Retina (tissue), 1 donor: ENCODE measurements at regions not wholly inside any gene's neighbourhood (a gene's known extent, or its start where the extent isn't known, plus 50 kb on each side); places are given as distances from the start of the nearest gene placed in this dataset.
A peak's percentile ranks its signal among the peaks of the same experiment; 100 is the strongest.
"Not testable (repeated sequence)": the region's sequence is repeated elsewhere in the genome, so short reads cannot be mapped to it uniquely, and the experiment has no call there.

Source experiments
- DNase-seq: peaks from one replicate; pipeline ENCODE4 v3.0.0-alpha.2; 2016

- DNase-seq, result no peak
These were observed 371.6 kb upstream of the CCNH start for GRCh38 chr5:87784311-87784710.

DNA sequence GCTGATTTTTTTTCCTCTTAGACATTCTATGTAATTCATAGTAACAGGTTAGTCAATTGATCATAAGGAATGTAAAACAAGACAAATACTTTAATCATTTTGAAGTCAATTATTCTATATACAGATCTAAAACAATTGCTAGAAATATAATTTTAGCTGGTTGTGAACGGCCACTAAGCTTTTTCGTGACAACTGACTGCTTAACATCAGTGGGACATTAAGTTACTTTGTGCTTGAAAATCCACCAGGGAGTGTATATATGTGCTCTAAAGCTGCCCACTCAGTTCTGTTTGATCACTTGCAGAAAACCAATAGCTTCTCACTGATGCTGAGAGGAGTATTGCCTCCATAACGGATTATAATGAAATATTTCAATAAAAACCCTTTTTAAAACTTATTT, 370.2 kb upstream of the CCNH start:
- DNase-seq, result no peak

DNA sequence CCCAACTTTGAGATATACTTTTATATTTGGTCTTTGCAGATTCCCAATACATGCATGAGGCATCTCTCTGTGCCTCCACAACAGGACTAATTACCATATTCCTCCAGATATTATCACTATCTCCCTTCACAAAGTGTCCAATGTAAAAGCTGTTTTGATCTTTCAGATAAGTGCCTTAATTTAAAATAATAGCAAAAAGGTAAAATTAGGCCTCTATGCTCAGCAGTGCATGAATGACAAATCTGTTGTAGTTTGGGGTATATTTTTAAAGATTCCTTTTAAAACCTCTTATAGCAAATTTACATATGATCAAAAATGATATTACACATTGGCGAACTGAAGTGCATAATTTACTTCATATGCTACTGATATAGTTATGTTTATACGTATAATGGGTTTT, 369.2 kb upstream of the CCNH start:
- DNase-seq, result no peak

DNA sequence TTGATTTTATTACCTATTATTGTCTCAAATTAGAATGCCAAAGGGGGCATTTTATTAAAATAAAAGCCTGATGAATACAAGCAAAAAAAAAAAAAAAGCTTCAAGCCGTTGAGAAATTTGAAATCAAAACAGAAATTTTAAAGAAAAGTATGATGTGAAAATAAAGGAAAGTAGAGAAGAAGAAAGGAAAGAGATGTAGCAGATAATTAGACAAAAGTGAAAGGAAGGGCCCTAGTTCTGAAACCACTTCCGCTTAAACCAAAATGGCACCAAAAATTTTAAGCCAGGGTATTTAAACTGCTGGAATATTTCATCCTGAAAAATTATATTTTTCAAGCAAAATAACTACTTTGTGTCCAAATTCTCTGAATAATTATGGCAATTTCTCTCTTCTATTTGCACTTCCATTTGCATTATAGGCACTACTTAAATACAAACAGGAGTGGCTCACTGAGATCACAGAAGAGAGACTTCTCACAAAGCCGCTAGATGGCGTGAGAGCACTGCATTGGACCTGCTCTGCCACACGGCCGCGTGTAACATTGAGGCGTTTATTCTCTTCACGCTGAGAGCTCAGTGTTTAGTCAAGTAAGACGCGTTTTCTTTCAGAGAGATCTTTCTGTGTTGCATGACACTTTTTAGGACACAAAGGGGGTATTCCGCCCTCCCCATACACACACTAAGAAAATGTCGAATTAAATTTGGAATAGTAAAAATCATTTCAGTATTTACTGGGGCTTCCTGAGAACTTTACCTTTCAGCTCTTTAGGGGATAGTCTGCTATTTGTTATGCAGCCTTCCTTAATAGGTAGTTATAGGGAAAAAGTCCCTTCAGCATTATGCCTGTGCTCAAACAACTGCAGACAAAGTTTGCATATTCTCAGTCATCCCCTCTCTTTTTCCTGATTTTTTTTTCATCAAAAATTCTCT, 368.4 kb upstream of the CCNH start:
- peak; percentile 76 for DNase-seq

DNA sequence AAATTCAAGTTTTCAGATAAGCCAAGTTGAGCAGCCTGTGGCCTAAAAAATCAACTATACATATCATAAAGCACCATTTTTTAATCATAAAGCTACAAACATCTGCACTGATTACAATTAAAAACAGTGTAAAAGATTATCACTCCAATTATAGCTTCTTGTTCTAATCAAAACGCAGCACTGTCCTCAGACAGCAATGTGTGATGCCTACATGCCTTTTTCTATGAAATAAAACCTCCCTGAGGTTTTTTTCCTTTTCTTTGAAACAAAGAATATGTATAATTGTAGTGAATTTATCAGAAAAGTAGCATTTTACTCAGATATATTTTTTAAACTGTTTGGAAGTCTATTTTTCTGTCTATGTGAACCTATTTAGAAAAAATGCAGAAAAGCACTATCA, 366.1 kb upstream of the CCNH start:
- no peak for DNase-seq

GRCh38 chr5:87777877-87778276, 365.1 kb upstream of the CCNH start:
- no peak for DNase-seq

DNA sequence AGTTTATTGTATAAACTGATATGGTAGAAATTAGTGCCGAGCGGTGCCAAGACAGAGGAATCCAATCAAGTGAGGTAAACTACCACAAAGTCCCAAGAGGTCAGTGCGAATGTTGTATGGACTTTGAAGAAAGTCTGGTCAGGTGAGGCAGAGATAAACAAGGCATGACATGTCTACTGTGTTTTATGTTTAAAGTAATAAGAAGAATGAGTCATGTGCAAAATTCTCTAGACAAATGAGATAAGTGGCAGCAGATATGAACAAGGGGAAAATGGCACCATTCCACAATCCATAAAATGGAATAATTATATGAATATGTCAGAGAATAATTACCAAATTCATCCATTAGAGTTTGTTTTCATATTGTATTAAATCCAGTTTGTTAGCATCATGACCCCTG, 364.1 kb upstream of the CCNH start:
- no peak for DNase-seq

DNA sequence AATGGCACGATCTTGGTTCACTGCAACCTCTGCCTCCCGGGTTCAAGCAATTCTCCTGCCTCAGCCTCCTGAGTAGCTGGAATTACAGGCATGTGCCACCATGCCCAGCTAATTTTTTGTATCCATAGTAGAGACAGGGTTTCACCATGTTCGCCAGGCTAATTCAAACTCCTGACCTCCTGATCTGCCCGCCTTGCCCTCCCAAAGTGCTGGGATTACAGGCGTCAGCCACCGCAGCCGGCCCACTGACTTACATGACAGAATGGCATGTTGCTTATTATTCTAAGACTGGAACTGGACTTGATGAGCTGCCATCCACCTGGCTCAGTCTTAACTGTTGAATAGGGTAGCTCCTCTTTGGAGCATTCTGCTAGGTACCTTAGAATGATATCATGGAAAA, 363.6 kb upstream of the CCNH start:
- not testable (repeated sequence) for DNase-seq

GRCh38 chr5:87775228-87775627, 362.5 kb upstream of the CCNH start:
- DNase-seq, result no peak

DNA sequence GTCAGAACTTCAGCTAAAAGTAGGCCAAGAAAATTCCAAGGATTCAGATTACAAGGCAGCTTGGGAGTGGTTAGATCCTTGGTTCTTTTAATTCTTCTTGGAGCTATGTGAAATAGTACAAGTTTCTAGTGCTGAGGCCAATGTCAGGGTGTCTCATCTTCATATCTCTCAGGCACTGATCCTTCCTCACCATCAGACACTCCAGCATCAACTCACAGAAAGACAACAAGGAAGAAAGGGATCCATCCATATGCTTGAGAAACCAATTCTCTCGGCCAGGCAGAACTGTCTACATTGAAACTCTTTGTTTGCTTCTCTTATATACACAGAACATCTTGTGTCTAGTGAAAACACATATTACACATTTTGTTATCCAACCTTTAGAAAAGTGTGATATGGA, 362.1 kb upstream of the CCNH start:
- no peak for DNase-seq

- DNase-seq, result peak; percentile 47
These were observed 357.9 kb upstream of the CCNH start for GRCh38 chr5:87770601-87771121.

GRCh38 chr5:87770016-87770570, 357.4 kb upstream of the CCNH start:
- no peak for DNase-seq

DNA sequence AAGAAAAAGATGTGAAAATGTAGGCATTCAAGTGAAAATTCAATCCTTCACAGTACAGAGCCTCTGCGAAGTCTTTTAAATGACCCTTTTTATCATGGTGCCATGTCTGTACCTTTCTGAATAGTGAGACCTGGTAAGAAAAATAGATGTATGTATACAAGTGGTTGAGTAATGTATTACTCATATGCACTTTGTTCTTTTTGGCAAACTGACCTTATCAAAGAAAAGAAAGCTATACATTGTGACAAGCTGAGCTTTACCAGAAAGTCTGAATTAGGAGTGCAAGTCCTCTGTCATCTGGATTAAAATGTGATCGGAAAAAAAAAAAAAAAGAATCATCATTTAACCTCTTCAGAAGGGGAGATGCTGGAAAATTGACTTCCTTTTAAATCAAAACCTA, 356.4 kb upstream of the CCNH start:
- no peak for DNase-seq

DNA sequence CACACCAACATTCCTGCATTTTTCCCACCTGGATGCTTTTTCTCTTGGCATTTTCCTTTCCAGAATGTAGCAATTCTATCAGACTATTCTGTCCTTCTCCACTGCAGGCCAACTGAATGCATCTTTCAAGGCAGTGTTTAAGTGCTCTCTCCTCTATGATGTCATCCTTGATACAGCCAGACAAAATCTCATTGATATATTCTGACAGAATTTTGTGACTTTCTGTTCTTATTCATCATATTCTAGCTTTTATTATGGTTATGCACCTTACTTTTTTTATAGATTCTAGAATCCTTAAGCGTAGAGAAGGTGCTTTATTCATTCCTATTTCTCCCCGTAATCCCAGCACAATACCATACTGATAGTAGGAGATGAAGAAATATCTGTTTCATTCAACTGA, 355.5 kb upstream of the CCNH start:
- no peak for DNase-seq

DNA sequence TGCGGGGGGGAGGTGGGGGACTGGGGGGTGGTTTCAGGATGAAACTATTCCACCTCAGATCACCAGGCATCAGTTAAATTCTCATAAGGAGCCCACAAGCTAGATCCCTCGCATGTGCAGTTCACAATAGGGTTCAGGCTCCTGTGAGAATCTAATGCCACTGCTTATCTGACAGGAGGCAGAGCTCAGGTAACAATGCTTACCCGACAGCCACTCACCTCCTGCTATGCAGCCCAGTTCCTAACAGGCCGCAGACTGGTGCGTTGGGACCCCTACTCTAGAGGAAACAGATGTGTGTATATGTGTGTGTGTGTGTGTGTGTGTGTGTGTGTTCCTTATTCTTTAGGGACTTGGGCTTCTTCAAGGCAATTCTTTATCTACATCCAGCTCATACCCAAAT, 352.3 kb upstream of the CCNH start:
- no peak for DNase-seq

GRCh38 chr5:87762631-87763030, 349.9 kb upstream of the CCNH start:
- DNase-seq, result no peak

GRCh38 chr5:87756951-87757350, 344.2 kb upstream of the CCNH start:
- no peak for DNase-seq

- no peak for DNase-seq
These were observed 342.6 kb upstream of the CCNH start for GRCh38 chr5:87755360-87755759.

GRCh38 chr5:87754009-87754757, 341.5 kb upstream of the CCNH start:
- DNase-seq, result no peak

GRCh38 chr5:87752362-87752761, 339.6 kb upstream of the CCNH start:
- no peak for DNase-seq

- DNase-seq, result no peak
These were observed 339.1 kb upstream of the CCNH start for GRCh38 chr5:87751824-87752223.

- DNase-seq, result no peak
These were observed 334.2 kb upstream of the CCNH start for GRCh38 chr5:87746891-87747377.

DNA sequence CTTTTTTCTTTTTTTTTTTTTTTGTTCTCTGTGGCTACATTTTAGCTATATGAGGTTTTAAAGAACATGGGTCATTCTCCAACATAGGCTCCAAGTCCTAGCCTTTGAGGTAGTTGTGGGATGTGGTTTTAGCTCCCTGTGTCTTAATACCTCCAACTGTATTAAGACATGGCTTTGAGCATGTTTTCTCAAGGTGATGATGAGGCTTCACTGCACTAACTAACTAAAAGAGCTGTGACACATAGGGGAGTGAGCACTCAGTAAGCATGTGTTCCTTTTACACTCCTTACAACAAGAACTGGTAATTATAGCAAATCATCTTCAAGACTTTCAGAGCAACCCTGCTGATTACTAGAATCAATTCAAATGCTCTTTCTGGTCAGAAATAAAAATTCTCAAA, 333.6 kb upstream of the CCNH start:
- no peak for DNase-seq

GRCh38 chr5:87741881-87742280, 329.2 kb upstream of the CCNH start:
- DNase-seq, result no peak
